NOMO-1 (cell line): ENCODE measurements at regions not wholly inside any gene's neighbourhood (a gene's known extent, or its start where the extent isn't known, plus 50 kb on each side); places are given as distances from the start of the nearest gene placed in this dataset.
"Not testable (repeated sequence)": the region's sequence is repeated elsewhere in the genome, so short reads cannot be mapped to it uniquely, and the experiment has no call there.

Experiments
- DNase-seq, 2 experiments: peaks; one replicate each; lab custom pipeline; 2025; ENCODE audit not compliant: unreplicated experiment in 2 of 2; lab: John Stamatoyannopoulos, UW

DNA sequence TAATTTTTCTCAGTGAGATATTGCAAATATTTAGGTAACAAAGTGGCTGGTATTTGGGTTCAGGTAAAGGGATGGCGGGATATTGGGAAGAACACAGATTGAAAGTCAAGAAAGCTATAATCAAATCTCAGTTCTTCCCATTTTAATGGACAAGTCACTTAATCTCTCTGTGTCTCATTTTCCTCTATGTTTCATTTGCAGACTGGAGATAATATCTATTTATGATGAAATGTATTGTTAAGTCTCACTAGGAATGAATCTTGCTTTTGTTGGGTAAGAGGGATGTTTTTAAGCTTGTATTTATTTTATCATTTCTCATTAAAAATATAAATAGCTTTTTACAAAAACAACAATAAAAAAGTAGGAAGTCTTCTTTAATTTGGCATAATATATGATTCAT, 175.4 kb downstream of the ISL1 start:
- DNase-seq: no peak

DNA sequence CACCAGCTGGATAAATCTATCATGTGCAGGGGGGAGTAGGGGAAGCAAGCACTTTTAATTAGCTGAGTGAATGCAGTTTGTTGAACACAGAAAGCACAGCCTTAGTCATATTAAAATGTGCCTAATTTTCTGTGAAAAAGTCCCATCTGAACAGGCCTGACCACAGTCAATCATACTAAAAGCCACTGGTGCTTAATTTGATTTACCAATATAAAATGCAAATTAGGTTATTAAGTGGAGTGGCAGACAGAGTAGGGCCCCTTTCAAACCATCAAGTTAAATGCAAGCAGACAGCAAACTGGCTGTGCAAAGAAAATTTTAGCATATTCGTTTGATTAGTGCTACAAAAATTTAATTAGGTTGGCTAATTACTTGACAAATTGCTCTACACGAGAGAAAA, 176.1 kb downstream of the ISL1 start:
- no peak for DNase-seq

DNA sequence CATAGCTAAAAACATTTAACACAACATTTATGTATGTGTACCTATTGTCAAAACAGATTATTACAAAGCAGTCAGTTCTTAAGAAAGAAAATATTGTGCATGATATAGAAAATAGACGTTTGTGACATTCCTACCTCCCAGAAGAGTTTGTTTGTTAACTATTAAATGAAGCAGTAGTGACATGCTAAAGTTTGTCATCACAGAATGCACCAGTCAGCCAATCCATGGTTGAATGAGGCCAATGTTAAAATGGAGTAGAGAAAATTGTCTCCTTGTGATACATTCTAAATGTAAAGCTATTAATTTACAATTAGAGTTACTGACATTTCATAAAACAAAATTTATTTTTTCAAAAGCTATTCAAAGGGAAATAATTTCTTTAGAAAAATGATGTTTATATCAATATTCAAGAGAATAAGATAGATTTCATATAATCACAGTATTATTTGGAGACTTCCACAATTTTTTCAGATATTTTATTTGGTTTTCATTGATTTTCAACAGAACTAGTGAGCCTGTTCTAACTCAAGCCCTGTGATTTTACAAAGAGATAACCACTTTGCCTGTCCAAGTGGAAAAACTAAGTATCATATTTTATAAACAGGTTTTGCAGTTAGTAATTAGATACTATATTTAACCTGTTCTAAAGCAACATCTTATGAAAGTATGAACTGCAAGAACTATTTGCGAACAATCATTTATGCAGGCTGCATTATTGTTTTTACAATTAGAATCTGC, 176.8 kb downstream of the ISL1 start:
- DNase-seq: no peak

DNA sequence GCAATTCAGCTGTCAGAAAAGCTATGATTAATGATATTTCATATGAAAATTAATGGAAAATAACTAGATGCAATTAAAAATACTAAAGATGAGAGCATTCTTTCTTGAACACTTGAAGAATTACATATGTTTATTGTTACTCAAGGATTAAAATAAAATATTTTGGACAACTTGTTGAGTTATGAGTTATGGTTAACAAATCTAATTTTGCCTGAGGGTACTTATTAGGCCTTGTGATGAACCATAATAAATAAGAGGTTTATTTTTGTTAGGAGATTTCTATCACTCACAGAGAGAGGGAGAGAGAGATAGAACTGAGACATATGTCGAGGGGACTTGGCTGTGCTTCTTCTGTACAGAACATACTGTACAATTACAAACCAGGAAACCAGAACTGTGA, 183.7 kb downstream of the ISL1 start:
- DNase-seq: no peak

DNA sequence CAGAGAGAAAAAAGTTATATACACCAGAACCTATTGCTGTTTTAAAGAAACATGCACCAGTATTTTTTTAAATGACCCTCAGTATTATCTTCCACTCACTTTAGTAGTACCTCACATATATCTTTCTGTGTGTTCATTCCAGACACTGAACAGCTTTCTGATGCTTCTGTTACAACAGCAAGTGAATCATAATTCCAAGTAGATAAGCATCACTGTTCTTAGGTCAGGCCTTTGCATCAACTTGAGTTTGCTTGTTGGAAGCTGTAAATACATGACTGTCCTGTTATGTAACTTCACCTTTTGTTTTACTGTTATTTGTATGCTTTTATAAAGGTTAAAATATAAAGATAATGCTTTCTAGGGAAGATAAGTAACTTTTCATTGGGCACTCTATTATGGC, 184.4 kb downstream of the ISL1 start:
- DNase-seq: no peak

DNA sequence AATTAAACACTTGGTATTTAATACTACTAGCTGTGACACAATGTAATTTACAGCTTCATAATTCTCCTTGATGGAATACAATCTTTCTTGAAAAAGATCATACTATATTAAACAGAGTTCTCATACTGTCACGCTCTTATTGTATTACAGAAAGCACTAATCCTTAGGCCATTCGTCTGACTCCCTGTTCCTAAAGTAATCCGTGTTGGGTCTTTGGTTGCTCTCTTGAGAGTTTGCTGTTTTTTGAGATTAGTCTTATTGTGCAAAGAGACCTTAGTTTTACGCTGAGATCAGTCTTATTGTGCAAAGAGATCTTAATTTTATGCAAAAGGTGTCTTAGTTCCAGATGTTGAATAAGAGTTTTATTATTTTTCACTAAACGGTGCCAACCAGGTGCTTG, 190.6 kb downstream of the ISL1 start:
- no peak for DNase-seq

DNA sequence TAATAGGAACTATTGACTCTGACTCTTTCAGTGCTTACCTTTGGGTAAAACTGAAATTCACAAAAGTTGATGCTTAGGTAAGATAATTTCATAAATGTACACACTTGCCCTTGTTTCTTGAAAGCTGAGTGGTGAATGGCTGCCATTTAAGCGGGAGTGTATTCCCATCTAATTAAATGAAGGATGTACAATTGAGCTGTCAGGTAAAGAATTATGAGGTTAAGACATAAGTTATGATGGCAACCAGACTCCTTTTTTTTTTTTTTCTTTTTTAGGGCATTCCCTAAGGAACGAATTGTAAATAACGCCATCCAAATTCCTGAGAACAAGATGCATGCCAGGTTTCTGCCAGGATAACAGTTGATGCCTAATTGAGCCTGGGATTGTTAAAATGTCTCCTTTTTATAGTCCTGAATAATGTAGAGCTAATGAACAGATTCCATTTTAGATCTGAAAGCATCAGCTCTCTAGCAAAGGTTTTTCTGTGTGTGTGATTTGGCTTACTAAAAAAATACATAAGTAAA, 199.7 kb downstream of the ISL1 start:
- no peak for DNase-seq

DNA sequence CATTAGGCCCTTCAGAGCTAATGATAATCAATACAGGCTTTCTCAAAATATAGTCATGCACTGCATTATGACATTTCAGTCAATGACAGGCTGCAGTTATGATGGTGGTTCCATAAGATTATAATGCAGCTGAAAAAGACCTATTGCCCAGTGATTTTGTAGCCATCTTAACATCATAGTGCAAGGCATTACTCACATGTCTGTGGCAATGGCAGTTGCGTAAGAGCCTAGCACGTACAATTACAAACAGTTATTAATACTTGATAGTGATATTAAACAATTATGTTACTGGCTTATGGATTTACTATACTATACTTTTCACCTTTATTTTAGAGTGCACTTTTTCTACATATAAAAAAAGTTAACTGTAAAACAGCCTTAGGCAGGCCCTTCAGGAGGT, 214.8 kb downstream of the ISL1 start:
- no peak for DNase-seq

DNA sequence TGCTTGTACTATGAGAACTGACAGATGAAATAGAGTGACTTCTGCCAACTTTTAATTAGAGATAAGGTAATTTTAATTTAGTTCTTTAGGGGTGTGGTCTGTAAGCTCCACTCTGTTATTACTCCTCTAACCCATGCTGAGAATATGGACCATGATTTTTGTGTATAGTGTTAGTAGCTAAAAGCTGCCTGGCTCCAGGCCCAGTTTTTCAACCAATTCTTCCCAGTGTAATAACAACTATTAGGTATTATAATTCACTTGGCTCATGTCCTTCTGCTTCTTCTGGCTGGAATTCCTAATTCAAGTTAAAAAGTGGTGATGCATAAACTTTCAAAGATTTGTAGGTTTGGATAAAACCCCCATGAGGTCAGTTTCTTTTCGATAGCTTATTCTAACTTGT, 216.3 kb downstream of the ISL1 start:
- no peak for DNase-seq

DNA sequence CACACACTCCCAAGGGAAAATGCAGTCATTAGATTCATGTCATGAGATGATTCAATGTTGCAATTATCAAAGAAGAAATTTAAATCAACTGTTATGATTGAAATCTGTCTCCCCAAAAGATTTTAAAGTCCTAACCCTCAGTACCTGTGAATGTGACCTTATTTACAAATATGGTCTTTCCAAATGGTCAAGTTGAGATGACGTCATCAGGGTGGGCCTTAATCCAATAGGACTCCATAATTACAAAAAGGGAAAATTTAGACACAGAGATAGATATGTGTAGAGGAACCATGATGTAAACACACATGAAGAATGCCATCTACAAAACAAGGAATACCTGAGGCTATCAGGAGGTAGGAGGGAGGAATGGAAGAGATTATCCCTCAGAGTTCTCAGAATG, 221.1 kb downstream of the ISL1 start:
- no peak for DNase-seq

DNA sequence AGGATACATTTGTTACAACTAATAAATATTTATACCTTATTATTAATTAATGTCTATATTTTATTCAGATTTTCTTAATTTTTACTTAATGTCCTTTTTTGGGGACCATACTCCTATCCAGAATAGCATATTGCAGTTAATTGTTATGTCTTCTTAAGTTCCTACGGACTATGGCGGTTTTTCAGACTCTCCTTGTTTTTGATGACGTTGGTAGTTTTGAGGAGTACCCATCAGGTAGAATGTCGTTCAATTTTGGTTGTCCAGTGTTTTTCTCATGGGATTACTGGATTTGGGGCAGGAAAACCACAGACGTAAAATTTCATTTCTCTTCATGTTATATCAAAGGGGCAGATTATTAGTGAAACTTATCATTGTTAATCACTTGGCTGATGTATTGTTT, 223.7 kb downstream of the ISL1 start:
- DNase-seq: no peak

DNA sequence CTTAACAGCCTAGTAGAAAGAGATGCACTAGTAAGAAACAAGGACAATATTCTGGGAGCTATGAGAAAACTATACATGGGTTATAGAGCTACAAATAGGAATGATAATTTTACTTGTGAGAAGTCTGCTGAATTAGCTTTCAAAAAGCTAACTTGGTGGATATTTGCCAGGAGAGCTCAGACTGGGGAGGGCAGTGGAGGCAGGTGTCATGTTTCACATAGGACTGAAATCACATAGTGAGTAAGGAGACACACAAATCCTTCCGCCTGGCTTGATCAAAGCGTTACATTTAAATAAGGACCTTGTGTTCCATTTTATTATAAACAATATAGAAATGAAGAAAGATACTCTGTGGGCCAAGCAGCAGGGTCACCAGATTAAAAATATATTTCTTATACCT, 235.0 kb downstream of the ISL1 start:
- DNase-seq: no peak

DNA sequence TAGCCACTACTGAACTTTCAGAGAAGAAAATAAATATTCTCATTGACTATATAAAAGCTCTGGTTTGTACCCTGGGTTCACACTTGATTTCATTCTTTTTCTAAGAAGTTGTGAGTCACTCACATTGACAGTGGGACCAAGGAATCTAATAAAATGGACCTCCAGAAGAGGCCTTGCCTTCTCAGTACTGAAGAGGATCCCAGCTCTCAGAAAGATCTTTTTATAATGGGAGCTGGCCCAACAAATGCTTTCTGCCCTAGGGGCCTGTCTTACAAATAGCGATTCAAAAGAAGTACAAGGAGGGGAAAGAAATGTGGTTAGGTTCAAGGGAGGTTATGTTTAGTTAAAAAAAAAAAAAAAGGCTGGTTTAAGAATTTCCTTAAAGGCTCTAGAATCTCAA, 237.9 kb downstream of the ISL1 start:
- DNase-seq: no peak

DNA sequence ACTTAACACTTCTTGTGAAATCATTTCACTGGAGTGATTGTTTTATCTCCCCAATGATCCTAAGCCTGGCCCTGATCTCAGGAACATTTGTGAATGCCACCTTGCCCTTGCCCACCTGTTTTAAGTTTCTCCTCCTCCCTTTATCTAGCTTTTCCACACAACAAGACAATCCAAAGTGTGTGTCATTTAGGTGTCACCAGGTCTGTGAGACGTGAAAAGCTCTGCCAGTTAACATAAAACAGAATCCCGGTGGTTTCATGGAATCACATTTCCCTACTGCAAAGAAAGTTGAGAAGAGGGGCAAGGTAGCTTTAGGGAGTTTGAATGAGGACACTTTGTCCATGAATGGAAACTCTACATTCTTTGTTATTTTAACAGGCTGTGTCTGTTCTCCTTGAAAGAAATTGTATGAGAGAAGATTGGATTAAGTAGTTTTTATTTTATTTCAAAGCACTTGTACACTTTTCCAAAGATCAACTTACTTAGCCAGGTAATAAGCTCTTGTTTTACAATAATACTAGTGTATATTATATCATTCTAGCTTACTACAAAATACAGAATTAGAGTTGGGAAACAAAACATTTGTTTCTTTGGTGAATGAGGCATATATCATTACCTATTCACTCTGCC, 239.0 kb downstream of the ISL1 start:
- DNase-seq: no peak

DNA sequence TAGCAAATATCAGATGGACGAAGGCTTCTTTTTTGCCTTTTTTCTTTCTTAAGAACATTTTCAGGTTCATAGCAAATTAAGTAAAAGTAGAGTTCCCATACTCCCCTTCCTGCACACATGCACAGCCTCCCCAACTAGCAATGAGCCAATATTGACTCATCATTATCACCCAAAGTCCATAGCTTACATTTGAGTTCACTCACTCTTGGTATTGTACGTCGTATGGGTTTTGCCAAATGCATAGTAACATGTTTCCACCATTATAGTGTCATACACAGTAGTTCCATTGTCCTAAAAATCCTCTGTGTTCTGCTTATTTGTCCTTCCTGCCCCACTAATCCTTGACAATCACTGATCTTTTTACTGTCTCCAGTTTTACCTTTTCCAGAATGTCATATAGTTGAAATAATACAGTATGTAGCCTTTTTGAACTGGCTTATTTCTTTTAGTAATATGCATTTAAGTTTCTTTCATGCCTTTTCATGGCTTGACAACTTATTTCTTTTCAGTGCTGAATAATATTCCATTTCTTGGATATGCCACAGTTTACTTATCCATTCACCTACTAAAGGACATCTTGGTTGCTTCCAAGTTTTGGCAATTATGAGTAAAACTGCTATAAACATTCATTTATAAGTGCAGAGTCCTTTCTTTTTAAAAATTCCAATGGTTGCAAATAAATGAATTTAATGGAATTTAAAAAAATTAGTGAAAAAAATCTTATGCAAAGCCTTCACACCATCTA, 242.1 kb downstream of the ISL1 start:
- no peak for DNase-seq

DNA sequence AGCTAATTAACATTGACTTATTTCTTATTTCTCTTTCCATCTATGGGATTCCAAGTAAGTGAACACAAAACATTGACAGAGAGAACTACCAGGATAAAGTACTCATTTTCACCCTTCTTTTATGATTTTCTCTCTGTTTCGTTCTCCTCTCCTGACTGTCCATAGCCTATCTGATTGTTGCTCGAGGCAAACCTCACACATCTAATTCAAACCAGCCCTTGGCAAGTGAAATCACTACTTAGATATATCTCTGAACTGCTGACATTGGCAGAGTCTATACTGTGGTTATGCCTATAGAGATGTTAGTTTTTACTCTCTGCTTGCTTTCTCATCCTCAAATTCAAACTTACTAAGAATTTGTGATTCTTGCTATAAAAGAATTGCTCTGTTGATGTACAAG, 248.8 kb downstream of the ISL1 start:
- DNase-seq: no peak

DNA sequence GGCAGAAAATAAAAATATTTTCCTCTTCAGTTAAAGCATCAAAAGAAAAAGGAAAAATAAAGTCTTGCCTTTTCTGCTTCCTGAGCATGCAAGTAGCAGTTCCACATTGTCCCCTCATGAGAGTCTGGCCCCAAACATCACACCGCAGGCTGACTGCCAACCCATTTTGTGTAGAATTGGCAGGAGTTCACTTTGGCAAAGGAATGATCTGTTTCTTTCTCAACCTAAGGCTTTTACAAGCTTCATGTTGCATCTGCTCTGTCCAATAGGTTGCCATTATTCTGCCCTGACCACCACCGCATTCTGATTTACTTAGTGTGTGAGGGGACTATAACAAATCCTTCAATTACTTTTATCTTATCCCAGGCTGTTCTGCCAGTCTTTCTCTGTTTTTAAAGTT, 249.5 kb downstream of the ISL1 start:
- DNase-seq: no peak

DNA sequence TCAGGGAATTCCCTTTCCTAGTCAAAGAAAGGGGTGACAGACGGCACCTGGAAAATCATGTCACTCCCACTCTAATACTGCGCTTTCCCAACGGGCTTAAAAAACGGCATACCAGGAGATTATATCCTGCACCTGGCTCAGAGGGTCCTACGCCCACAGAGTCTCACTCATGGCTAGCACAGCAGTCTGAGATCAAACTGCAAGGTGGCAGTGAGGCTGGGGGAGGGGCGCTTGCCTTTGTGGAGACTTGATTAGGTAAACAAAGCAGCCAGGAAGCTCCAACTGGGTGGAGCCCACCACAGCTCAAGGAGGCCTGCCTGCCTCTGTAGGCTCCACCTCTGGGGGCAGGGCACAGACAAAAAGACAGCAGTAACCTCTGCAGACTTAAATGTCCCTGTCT, 253.7 kb downstream of the ISL1 start:
- not testable (repeated sequence) for DNase-seq

DNA sequence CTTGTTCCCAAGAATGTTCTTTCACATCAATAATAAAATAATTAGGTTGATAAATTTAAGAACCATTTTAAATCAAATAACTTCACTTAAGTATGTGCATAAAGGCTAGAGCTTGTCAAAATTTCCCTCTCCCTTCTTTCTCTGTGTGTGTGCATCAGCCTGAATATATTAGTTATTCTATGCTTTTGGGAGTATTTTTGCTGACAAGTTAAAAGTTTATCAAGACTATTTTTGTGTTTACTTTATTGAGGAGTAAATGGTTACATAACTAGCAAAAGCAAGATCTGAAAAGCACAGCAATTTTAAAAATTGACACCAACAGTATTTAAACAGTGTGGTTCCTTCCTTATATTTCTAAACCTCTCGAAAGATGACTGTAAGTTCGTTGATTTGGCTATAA, 261.7 kb downstream of the ISL1 start:
- DNase-seq: no peak

DNA sequence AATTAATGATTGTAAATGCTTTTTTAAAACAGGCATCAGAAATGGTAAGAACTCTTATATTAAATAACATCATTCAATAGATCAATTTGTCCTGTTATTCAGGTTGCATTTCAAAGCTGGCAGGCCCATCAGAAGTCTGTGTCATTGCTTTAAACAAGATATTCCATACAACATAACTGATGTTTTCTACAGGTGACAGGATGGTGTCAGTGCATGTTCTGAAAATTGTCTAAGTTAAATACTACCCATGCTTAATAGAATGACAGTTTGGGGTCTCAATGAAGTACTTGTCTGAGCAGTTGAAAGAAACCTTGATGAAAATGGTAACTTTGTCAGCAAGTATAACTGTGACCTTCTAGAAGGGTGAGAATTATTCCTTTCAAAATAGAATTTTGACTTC, 263.2 kb downstream of the ISL1 start:
- no peak for DNase-seq

DNA sequence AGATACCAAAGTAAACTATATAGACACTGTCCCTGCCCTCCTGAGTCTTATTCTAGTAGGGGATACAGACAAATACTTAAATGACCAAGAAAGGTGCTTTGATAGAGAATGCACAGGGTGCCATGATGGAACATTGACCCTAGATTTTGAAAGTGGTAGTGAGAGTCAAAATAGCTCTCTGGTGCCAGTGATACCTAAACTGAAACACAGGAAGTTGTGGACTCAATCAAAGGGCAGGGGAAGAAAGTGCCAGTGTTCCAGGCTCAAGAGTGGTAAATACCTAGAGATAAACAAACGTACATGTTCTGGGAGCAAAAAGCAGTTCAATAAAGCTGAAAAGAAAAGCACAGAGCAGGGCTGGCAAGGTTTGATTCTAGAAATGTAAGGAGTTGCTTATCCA, 267.6 kb downstream of the ISL1 start:
- DNase-seq: no peak

DNA sequence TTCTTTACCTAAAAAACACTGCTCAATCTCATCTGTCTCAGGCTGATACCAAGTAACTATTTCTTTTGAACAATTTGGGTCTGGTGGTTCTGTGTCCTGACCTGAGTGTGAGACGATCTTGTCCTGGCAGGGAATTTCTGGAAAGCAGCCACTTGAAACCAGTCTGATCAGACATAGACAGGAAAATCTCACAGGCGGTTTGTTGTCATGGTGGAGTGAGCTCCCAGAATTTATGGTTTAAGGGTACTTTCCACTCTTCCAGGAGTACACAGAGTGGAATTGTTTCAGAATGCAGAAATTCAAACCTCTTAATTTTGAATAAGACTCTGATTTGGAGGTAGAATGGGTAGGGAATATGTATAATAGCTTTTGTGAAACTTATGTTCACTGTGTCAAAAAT, 268.2 kb downstream of the ISL1 start:
- DNase-seq: no peak
